MCF 10A (cell line): ENCODE measurements at regions not wholly inside any gene's neighbourhood (a gene's known extent, or its start where the extent isn't known, plus 50 kb on each side); places are given as distances from the start of the nearest gene placed in this dataset.

Experiments used
- BruUV-seq: library from RNA; stranded (reverse); fragments of 400-500 nt; replicated peaks from 2 replicates; lab custom pipeline; 2021; lab: Mats Ljungman, UMichigan
- CTCF ChIA-PET: fragments of 300-600 bp; sonication (Branson Sonifier 250); formaldehyde crosslinking; extraction: SDS; loops from one replicate; lab custom pipeline; 2021; ENCODE audit warnings: antibody characterized with exemption, inconsistent platforms; lab: Yijun Ruan, JAX
- POLR2A ChIA-PET: fragments of 300-600, 350-650 bp; sonication (Branson Sonifier 250); formaldehyde crosslinking; extraction: SDS; loops from one replicate; lab custom pipeline; 2020; ENCODE audit warnings: antibody characterized with exemption, inconsistent platforms; lab: Yijun Ruan, JAX
- DNase-seq: peaks from one replicate; pipeline ENCODE4 v3.0.0-alpha.2; 2018; ENCODE audit not compliant: unreplicated experiment
- H3K27ac Mint-ChIP-seq: one replicate; pipeline ENCODE4 v1.8.0; 2022; ENCODE audit warnings: mild to moderate bottlenecking, low read depth, mixed read lengths; ENCODE audit not compliant: unreplicated experiment
- H3K27me3 Mint-ChIP-seq: one replicate; pipeline ENCODE4 v1.8.0; 2022; ENCODE audit warnings: mixed read lengths; ENCODE audit not compliant: insufficient read depth, unreplicated experiment
- H3K36me3 Mint-ChIP-seq: one replicate; pipeline ENCODE4 v1.8.0; 2022; ENCODE audit warnings: mild to moderate bottlenecking, moderate library complexity, mixed read lengths; ENCODE audit not compliant: insufficient read depth, unreplicated experiment
- H3K4me1 Mint-ChIP-seq: one replicate; pipeline ENCODE4 v1.8.0; 2022; ENCODE audit warnings: mixed read lengths; ENCODE audit not compliant: insufficient read depth, unreplicated experiment
- H3K4me3 Mint-ChIP-seq: one replicate; pipeline ENCODE4 v1.8.0; 2022; ENCODE audit warnings: mild to moderate bottlenecking, moderate library complexity, mixed read lengths; ENCODE audit not compliant: unreplicated experiment
- H3K9me3 Mint-ChIP-seq: one replicate; pipeline ENCODE4 v1.8.0; 2022; ENCODE audit warnings: mixed read lengths; ENCODE audit not compliant: unreplicated experiment
- CTCF ChIP-seq: fragments of 200-600 bp; IDR thresholded peaks from one replicate; pipeline ENCODE4 v1.8.0; 2022; ENCODE audit warnings: antibody characterized with exemption, mild to moderate bottlenecking; ENCODE audit not compliant: unreplicated experiment
- intact Hi-C: fragments of 100-400 bp; cut with micrococcal nuclease; formaldehyde crosslinking; loops from 2 replicates; pipeline ENCODE4 v1.14.1; 2022

GRCh38 chr13:47094734-47095434, 198.0 kb upstream of the HTR2A start:
- POLR2A ChIA-PET: no interaction called here
- H3K9me3 Mint-ChIP-seq: no peaks in the 10 kb centered on the region
- no peak for TF ChIP-seq CTCF
- H3K4me3 Mint-ChIP-seq: no peak overlapping the region
- no TSS peak for BruUV-seq
- DNase-seq: no peak
- H3K36me3 Mint-ChIP-seq: no peaks in the 10 kb centered on the region
- H3K4me1 Mint-ChIP-seq: no peaks in the 10 kb centered on the region
- no peak overlapping the region for H3K27ac Mint-ChIP-seq
- CTCF ChIA-PET: interaction anchor here (0.6 kb wide), 1 partner anchor 194 kb away, joined by 4 read pairs; no protein-coding TSS in a partner anchor
- H3K27me3 Mint-ChIP-seq: no peaks in the 10 kb centered on the region
- intact Hi-C loops: no loop called here

GRCh38 chr13:47092202-47092601, 195.3 kb upstream of the HTR2A start:
- no peak overlapping the region for H3K4me3 Mint-ChIP-seq
- POLR2A ChIA-PET: no interaction called here
- H3K4me1 Mint-ChIP-seq: no peaks in the 10 kb centered on the region
- CTCF ChIA-PET: no interaction called here
- H3K27ac Mint-ChIP-seq: no peak overlapping the region
- no peak for DNase-seq
- no peaks in the 10 kb centered on the region for H3K9me3 Mint-ChIP-seq
- no TSS peak for BruUV-seq
- intact Hi-C loops: no loop called here
- no peaks in the 10 kb centered on the region for H3K27me3 Mint-ChIP-seq
- no peaks in the 10 kb centered on the region for H3K36me3 Mint-ChIP-seq
- TF ChIP-seq CTCF: no peak

- Mint-ChIP-seq H3K4me1 (no peaks in the 10 kb centered on the region), H3K36me3 (no peaks in the 10 kb centered on the region), H3K4me3 (no peak overlapping the region), H3K27me3 (no peaks in the 10 kb centered on the region), H3K27ac (no peak overlapping the region), H3K9me3 (peaks cover 2% of the 10 kb centered on the region)
- POLR2A ChIA-PET: no interaction called here
- no peak for DNase-seq
- CTCF ChIA-PET: no interaction called here
- intact Hi-C loops: no loop called here
- no peak for TF ChIP-seq CTCF
- no TSS peak for BruUV-seq
These were observed 191.0 kb upstream of the HTR2A start for GRCh38 chr13:47087841-47088240.

GRCh38 chr13:47087241-47087640, 190.4 kb upstream of the HTR2A start:
- Mint-ChIP-seq H3K9me3 (peaks cover 8% of the 10 kb centered on the region), H3K4me1 (no peaks in the 10 kb centered on the region), H3K27me3 (no peaks in the 10 kb centered on the region), H3K27ac (no peak overlapping the region), H3K36me3 (no peaks in the 10 kb centered on the region), H3K4me3 (no peak overlapping the region)
- CTCF ChIA-PET: interaction anchor here (0.5 kb wide), 1 partner anchor 299 kb away, joined by 3 read pairs; no protein-coding TSS in a partner anchor
- POLR2A ChIA-PET: no interaction called here
- TF ChIP-seq CTCF: no peak
- DNase-seq: no peak
- BruUV-seq: no TSS peak
- intact Hi-C loops: no loop called here
